NCI-H345 (cell line): ENCODE measurements at regions not wholly inside any gene's neighbourhood (a gene's known extent, or its start where the extent isn't known, plus 50 kb on each side); places are given as distances from the start of the nearest gene placed in this dataset.
"Not testable (repeated sequence)": the region's sequence is repeated elsewhere in the genome, so short reads cannot be mapped to it uniquely, and the experiment has no call there.

Experiments used
- DNase-seq: peaks from one replicate; lab custom pipeline; 2025; lab: John Stamatoyannopoulos, UW

DNA sequence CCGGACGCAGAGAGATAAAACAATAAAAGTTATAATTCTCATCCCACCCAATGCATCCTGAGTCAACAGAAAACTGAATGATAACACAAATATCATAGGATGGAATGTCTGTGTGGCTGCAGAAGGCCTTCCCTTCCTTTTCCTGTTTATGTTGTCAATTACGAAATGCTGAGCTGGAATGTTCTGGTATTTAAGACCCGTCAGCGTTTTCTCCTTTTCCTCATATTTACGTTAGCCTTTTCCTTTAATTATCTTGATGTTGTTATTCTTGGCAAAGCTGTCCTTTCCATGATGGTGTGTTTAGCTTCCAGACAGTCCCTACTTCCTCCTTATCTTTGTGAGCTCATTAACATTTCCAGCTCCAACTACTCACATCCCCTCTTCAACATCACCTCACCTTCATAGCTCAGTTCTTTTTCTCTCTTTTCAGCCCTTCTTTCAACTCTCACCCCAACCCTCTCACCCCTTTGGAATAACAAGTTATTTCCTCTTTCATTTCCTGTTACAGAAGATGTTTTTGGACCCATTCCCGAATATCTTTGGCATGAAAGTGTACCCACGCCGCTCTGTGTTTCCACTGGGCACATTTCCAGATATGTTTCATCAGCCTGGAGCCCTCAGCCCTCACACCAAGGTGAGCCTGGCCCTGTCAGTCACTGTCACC is 221.6 kb downstream of the NR2F1-AS1 start:
- DNase-seq: no peak

DNA sequence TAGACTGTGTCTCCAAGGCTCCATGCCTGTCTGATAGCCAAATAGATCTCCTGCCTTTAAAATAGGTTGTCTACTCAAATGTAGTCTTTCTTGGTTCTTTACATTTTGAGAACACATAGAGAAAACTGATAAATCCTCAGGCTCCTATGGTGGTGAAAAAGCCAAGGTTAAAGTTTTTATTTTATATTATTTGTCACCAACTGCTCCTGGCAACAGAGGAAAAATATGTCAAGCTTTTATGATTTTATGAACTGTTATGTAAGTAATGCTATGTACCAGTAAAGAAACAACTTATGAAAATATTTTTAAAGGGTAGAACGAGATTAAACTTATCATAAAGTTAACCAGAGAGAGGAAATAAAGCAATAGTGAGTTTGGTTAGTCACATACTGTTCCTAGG is 222.8 kb downstream of the NR2F1-AS1 start:
- no peak for DNase-seq

DNA sequence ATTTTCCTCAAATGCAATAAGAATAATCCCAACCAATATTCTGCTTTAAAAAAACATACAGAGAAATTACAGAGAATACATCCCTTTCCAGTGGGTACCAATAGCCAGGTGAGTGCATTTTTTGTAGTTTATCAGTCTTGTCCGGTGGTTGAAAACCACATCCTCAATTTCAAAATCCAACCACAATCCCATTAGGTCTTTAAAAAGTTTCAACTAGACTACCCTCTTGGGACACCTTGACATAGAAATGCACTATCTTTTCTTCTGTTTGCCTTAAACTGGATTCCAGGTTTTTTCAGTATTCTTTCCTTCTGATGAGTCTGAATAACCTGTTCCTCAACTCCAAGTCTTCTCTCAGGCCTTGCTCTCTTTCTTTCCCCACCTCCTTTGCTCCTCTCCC is 223.3 kb downstream of the NR2F1-AS1 start:
- no peak for DNase-seq

DNA sequence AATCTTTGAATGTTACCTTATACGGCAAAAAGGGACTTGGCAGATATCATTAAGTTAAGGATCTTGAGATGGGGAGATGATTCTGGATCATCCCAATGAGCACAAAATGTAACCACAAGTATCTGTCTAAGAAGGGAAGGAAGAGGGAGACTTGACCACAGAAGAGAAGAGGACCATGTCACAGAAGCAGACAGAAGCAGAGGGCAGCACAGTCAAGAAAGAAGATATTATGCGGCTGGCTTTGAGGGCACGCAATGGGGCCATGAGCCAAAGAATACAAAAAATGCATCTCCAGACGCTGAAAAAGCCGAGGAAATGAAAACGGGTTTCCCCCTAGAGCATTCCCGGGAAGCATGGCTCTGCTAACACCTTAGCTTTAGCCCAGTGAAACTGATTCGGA is 225.3 kb downstream of the NR2F1-AS1 start:
- no peak for DNase-seq

DNA sequence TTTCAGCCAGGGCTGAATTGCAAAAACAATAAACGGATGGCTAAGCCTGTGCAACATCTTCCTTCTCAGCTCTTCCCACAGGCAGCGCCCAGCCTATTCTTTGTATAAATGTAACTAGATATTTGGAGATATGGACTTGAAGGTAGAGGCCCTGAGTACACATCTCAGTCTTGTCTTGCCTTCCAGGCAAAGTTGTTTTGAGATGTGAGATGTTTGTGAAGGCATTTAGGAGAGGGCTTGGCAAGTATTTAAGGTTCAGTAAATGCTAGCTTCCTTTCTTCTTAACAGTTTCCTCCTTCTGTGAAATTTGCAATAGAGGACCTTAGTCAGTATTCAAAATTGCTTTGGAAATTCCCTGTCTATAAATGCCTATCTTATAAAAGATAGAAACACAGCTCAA is 228.8 kb downstream of the NR2F1-AS1 start:
- no peak for DNase-seq

DNA sequence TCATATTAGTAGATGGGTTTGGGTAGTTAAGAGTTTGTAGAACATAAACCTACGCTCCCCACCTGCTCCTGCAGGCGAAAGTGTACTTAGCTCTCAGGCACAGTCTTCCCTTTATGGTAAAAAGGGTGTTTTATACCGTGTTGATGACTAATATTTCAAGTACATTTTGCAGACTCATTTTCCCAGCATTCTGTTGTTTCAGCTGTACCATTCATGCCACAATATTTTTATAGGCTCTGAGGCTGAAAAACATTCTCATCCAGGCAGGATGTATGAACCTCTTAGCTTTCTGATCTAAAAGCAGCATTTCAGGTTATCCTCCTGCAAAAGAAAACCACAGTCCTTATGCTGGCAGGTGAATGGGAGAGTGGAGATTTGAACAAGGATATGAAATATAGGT is 231.4 kb downstream of the NR2F1-AS1 start:
- no peak for DNase-seq

DNA sequence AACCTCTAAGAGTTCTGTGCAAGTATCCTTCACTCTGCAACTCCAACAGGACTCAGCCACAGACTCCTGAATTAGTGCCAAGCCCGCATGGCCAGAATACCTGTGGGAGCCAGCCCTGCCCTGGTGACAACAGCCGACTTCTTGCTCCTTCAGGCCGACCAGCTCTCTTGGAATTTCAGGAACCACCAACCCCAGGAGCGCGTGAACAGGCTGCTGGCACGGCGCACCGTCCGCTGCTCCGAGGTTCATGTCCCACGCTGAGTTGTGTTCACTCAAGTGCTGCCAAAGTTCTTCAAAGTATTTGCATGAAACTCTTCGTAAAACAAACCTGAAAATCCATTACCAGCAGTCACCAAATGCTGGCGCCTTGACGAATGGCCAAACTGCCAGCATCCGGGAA is 232.8 kb downstream of the NR2F1-AS1 start:
- DNase-seq: no peak

DNA sequence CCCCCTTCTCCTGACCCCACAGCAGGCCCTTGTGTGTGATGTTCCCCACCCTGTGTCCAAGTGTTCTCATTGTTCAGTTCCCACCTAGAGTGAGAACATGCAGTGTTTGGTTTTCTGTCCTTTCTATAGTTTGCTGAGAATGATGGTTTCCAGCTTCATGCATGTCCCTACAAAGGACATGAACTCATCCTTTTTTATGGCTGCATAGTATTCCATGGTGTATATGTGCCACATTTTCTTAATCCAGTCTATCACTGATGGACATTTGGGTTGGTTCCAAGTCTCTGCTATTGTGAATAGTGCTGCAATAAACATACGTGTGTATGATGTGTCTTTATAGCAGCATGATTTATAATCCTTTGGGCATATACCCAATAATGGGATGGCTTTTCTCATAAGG is 234.2 kb downstream of the NR2F1-AS1 start:
- not testable (repeated sequence) for DNase-seq

DNA sequence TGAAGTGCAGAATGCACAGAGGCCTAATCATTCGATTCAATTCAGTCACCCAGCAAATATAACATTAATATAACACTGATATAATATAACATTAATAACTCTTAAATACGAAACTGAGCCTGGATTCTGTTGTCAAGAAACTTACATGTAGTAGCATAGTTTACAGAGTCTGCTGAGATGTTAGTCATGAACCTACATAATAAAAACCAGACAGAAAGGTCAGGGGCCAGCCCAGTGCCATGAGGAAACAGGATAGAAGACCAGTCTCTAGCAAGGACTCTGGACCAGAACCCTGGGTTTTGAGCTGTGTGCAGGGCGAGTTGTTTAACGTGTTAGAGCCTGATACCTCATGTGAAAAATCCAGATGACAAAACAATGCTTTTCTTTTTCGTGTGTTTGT is 234.7 kb downstream of the NR2F1-AS1 start:
- DNase-seq: no peak

DNA sequence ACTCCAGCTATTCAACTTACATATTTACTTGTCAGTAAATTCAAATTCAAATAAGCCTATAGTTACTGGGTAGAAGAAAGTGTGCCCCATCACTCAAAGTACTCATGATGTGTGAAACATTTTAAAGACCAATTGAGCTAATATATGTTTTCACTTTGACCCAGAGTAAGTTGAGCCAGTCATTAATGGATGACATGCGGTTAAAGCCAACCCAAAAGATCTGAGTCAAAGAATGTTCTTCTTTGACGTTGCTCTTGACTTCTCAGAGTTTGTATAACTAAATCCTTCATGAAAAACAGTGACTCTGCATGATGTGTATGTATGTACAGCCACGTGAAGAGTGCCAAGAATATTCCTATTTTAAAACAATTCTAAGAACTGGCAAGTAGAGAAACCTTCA is 237.4 kb downstream of the NR2F1-AS1 start:
- DNase-seq: no peak

DNA sequence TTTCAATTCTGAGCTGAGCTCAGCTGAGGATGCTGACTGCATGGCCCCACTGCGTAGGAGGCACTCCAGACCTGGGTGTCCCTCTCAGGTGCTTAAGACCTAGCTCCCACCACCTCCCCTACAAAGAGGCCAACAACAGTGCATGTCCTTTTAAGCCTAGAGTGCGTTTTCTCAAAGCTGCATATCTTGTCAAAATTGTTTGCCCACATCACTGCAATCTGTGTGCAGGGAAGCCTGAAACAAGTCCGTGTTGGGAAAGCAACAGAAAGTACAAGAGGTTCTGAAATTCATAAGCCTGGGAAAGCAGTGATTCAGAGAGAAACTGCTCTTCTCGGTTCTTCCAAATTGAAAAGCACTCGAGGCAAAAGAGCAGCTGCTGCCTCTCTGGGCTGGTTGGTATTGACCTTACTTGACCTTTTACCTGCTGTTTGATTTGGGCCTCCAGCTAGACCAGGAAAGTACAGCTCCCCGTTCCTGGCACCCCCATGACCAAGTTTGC is 238.4 kb downstream of the NR2F1-AS1 start:
- no peak for DNase-seq

DNA sequence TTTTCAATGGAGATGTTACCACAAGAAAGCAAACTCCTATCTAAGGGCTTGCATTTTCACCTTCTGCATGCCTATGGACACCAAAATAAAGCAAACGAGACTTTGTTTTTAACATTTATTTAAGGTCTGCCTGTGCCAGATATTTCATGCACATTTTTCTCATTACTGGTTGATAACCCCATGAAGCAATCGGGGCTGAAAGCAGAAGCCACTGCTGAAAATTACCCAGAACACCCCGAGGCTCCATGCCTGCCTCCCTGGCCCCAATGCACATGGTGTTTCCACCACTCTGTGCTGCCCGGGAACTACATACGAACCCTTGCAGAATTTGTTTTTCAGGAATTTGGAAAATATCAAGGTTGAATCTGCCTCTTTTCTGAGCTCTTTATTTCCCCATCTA is 240.1 kb downstream of the NR2F1-AS1 start:
- DNase-seq: no peak

DNA sequence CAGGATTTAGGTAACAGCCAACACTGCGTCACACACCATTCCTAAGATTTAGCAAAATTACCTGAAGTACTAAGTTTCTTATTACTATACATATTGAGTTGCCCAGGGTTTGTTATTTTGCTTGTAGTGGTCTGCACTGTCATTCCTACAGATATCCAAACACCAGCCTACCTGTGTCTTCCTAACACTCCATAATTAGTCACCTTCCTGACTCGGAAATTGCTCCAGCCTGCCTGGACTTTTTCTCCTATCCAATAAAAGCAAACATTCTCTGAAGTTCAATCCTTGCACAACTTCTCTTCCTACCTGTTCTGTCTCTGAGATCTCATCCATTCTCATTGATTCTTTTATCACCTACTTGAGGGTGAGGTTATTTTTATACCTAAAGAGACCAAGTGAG is 243.9 kb downstream of the NR2F1-AS1 start:
- DNase-seq: no peak

DNA sequence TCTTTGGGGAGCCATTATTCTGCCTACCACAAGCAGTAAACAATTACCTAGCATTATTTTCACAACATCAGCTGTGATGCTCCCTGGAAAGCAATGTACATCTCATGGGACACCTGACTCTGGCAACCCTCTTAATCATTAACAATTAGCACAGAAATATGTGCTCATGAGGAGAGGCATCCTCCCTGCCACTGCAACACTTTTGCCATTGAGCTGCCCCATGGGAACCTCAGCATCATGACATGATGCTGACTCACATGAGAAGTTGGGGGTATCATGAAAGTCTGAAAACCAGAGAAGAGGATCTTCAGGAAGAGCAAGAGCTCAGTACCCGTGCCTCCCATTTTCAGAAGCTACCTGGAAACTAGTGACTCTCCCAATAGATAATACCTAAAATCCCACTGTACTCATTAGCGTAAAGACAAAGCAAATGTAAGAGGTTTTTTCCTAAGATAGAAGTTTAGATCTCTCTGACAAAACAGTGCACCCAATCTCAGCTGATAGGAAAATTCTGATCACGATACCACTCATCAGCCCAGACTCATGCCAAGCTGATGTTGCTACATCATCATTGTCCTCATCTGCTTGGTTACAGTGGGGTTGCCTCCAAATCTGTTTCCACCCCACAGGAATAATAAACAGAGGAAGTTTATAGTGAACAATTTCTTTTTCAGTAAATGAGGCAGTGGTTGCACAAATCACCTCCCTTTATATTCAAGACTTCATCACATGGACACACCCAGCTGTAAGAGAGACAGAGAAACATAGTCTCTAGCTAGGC is 244.5 kb downstream of the NR2F1-AS1 start:
- DNase-seq: no peak

DNA sequence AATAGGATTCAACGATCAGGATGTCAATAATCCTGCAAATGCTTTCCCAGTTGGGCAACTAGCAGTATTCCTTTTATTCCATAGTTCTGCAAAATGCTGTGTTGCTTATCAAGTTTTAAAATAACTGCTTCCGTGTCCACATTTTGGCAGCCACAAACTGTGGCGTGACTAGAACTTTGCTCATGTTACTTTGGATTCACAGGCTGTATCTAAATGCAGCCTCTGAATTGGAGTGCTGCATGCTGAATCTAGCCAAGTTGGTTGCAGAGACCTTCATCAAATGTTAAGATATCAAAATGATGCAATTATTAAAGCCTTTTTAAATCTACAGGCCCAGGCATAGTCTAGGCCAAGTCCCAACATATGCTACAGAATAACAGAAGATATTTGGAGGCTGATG is 249.2 kb downstream of the NR2F1-AS1 start:
- no peak for DNase-seq

DNA sequence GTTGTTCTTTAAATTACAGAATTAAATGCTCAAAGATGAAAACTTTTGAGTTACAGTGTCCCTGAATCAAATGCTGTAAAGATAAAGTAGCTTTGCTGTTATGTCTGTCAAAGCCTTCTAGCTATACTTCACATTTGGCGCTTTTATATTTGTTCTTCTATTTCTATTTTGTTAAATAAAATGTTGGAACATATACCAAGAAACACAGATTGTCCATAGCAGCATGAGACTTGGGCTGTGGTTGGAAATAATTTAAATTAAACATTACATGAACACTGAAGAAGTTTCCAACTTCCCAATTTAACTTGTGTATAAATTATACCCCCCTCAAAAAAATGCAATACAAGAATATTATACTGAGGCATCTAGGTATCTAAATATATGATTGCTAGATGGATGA is 249.8 kb downstream of the NR2F1-AS1 start:
- DNase-seq: no peak

DNA sequence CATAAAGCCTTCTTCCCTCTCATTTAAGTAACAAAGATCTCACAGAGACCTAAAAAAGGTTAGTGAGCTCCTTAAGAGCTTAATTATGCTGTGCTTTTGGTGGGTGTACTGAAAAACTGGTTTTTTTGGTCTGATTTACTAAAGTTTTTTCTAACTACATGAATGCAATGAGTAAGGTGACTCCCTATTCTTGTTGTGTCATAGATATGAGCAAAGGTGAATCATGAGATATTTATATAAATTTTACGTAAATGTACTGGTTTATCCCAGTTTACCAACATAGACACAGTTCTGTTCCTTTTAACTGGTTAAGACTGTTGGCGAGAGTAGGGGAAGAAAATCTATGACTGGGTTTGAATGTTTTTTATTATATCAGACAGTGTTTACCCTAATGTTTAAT is 250.5 kb downstream of the NR2F1-AS1 start:
- DNase-seq: no peak

DNA sequence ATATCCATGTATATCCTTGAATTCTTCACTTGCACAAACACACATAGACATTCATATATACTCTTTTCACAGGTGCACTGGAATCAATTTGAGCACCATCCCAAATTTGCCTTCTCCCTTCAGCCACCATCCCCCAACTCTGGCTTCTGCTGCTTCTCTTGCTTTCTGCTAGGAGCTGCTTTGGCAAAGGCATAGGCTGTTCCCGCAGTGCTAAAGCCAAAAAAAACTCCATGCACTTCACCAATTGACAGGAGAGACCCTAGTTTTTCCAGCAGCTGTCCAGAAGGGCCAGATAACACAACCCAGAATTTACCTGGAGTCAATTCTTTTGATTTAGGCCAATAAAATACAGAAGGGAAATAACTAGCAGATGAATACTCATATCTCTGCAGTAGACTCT is 251.3 kb downstream of the NR2F1-AS1 start:
- DNase-seq: no peak

DNA sequence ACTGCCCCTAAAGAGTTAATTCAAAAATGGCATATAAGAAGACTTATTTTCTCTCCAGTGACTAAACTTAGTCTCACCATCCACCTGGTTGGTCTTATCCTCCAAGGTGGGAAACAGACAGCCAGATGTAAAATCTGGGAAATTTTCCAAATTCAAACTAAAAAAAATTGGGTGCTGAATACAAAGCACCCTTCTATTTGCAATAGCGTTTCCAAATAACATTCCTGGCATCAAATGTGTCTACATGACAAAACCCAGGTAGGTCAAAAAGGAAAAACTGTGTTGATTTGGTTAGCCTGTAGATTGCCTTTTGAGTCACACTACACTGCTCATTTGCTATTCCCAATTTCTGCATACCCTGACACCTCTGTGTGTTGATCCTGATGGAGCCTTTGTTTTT is 252.2 kb downstream of the NR2F1-AS1 start:
- peak; percentile 10 for DNase-seq

DNA sequence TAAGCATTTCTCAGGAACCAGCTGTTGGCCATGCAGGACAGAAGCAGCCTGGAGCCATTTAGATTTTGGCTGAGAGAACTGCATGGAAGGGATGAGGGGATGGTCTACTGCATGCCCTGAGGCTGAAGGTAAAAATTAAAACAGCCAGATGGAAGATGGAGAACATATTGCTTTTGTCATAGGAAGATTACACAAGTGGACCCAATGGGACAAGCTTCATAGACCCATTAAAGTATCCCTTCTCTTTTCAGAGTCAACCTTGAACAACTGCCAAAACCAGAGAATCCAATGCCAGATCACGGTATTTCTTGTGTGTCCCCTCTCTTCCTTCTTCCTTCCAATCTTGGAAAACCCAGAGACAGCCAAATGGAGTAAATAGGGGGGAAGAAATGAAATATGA is 253.4 kb downstream of the NR2F1-AS1 start:
- no peak for DNase-seq

DNA sequence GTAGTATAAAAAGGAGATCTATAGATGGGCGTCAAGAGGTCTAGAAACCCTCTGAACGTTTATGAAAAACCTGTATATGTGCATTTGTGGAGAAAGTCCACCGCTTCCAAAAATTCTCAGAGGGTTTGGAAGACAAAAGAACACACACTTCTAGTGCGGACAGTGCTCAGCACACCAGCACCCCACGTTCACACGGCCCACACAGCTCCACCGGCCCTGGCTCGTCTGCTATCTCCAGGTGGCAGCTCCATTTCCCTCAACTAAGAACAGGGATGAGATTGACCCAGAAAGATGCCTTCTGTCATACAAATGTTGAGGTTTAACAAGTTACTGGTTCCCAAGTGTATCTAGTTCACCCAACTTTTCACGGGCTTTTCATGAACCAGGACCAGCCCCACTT is 255.1 kb downstream of the NR2F1-AS1 start:
- no peak for DNase-seq

DNA sequence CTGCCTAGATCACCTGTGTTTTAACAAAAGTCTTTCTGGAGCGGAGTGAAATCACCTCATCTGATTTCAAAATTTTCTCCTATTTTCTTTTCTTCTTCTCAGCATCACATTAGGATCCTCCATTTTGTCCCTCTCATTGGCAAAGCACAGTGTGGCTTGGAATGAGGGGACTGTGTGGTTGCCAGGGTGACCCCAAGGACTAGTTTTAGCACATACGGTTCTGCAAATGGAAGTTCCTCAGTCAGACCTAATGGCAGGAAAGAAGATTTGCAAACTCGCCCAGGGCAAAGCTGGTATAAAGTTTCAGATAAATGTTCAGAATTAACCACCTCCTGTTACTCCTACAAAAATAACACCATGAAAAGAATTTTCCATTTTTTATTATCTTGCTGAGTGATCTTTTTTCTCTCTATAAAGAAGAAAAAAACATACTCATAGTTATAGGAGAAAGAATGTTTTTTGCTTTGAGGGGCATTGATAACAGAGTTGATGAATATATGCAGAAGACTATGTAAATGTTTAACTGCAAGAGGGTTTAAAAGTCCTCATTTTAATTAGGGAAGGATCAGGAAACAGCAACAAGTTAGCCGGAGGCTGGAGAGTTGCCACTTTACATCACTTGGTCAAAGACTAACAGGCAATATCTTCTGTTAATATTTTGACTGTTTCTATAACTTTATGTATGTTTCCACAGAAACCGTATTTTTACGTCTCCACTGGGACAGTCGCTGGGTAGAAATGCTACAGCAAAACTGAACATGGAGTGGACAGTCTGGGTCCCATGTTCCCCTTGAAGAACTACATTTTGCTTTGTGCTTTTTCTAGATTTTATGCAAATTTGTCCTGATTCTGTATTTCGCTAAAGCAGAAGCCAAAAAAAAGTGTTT is 257.8 kb downstream of the NR2F1-AS1 start:
- no peak for DNase-seq
